ENCODE measurements at regions not wholly inside any gene's neighbourhood (a gene's known extent, or its start where the extent isn't known, plus 50 kb on each side); places are given as distances from the start of the nearest gene placed in this dataset.

DNA sequence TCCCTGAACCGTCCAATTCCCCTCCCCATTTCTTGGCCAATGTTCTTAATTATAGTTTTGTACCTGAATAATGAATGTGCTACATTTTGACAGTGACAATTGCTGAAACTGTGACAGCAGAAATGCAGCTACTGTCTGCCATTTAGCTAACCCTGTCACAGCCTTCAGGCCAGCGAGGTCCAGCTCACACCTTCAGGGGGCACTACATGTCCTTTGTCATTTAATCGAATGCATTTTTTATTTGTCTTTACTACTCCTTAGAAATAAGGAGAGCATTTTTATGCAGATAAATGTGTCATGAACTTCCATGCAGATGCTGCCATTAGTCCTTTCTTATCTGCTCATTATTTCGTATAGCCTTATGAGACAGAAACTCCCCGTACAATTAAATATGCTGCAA is 159.9 kb downstream of the MZT1 start:
- H3K36me3 ChIP-seq (ENCODE audit: control insufficient read depth, insufficient read depth, low read length): no peaks in the 10 kb centered on the region
- no peak for TF ChIP-seq EZH2 (IDR thresholded peaks at IDR 0.05; ENCODE audit: low read length, missing control alignments)
- TF ChIP-seq, protein P1, sequence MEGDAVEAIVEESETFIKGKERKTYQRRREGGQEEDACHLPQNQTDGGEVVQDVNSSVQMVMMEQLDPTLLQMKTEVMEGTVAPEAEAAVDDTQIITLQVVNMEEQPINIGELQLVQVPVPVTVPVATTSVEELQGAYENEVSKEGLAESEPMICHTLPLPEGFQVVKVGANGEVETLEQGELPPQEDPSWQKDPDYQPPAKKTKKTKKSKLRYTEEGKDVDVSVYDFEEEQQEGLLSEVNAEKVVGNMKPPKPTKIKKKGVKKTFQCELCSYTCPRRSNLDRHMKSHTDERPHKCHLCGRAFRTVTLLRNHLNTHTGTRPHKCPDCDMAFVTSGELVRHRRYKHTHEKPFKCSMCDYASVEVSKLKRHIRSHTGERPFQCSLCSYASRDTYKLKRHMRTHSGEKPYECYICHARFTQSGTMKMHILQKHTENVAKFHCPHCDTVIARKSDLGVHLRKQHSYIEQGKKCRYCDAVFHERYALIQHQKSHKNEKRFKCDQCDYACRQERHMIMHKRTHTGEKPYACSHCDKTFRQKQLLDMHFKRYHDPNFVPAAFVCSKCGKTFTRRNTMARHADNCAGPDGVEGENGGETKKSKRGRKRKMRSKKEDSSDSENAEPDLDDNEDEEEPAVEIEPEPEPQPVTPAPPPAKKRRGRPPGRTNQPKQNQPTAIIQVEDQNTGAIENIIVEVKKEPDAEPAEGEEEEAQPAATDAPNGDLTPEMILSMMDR (conservative IDR thresholded peaks at IDR 0.05 in 1 of 2, IDR thresholded peaks at IDR 0.05 in 1 of 2; ENCODE audit: low read depth in 1 of 2, low read length in 2 of 2): no peak

DNA sequence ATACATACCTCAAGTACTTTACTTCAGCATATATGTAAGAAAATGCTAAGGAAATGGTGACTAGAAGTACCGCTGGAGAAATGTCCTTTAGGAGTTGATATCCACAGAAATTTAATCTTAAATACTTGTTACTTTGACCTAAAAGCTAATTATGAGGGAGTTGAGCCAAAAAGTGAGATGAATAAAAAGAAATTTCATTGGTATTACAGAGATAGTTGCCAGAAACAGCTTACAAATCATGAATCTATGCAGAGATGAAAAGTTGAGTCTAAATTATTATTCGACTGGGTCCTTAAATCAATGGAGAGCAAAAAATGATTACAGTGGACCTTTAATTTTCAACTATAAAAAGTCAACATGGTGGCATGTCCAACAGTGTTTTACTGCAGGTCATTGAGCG is 160.9 kb downstream of the MZT1 start:
- no peak overlapping the region for H3K4me2 ChIP-seq (ENCODE audit: extremely low read depth, insufficient read depth, low read length)
- no peak overlapping the region for H2AFZ ChIP-seq (ENCODE audit: low read length)
- no peaks in the 10 kb centered on the region for H4K20me1 ChIP-seq (ENCODE audit: control insufficient read depth, extremely low read depth, insufficient read depth, low read length)
- TF ChIP-seq EZH2 (IDR thresholded peaks at IDR 0.05; ENCODE audit: low read length, missing control alignments): no peak
- TF ChIP-seq, protein P1 (conservative IDR thresholded peaks at IDR 0.05 in 1 of 2, IDR thresholded peaks at IDR 0.05 in 1 of 2; ENCODE audit: low read depth in 1 of 2, low read length in 2 of 2): no peak
- no peak overlapping the region for H3K27ac ChIP-seq (ENCODE audit: insufficient read depth, low read length)
- no peaks in the 10 kb centered on the region for H3K27me3 ChIP-seq (ENCODE audit: control insufficient read depth, insufficient read depth, low read length)
- H3K79me2 ChIP-seq (ENCODE audit: control insufficient read depth, insufficient read depth, low read length): no peaks in the 10 kb centered on the region
- H3K4me3 ChIP-seq (replicated peaks in 1 of 4; ENCODE audit: control extremely low read depth in 1 of 4, insufficient read depth in 1 of 4, low read depth in 3 of 4, low read length in 4 of 4): no peak overlapping the region
- no peak for DNase-seq (ENCODE audit: low read depth in 2 of 2)
- H3K9ac ChIP-seq (ENCODE audit: insufficient read depth, low read length): no peak overlapping the region
- no peaks in the 10 kb centered on the region for H3K4me1 ChIP-seq (ENCODE audit: control insufficient read depth, extremely low read depth, insufficient read depth, low read length)
- H3K36me3 ChIP-seq (ENCODE audit: control insufficient read depth, insufficient read depth, low read length): no peaks in the 10 kb centered on the region
- no peaks in the 10 kb centered on the region for H3K9me3 ChIP-seq (ENCODE audit: control insufficient read depth, insufficient read depth, low read depth, low read length)

More for the DNA sequence above, 159.9 kb downstream of the MZT1 start:
- Histone ChIP-seq H2AFZ (ENCODE audit: low read length) (no peak overlapping the region), H3K9ac (ENCODE audit: insufficient read depth, low read length) (no peak overlapping the region), H3K4me1 (ENCODE audit: control insufficient read depth, extremely low read depth, insufficient read depth, low read length) (no peaks in the 10 kb centered on the region), H3K79me2 (ENCODE audit: control insufficient read depth, insufficient read depth, low read length) (no peaks in the 10 kb centered on the region), H3K27me3 (ENCODE audit: control insufficient read depth, insufficient read depth, low read length) (no peaks in the 10 kb centered on the region), H4K20me1 (ENCODE audit: control insufficient read depth, extremely low read depth, insufficient read depth, low read length) (no peaks in the 10 kb centered on the region), H3K27ac (ENCODE audit: insufficient read depth, low read length) (no peak overlapping the region), H3K4me3 (replicated peaks in 1 of 4; ENCODE audit: control extremely low read depth in 1 of 4, insufficient read depth in 1 of 4, low read depth in 3 of 4, low read length in 4 of 4) (no peak overlapping the region), H3K9me3 (ENCODE audit: control insufficient read depth, insufficient read depth, low read depth, low read length) (no peaks in the 10 kb centered on the region), H3K4me2 (ENCODE audit: extremely low read depth, insufficient read depth, low read length) (no peak overlapping the region)
- DNase-seq (ENCODE audit: low read depth in 2 of 2): no peak

DNA sequence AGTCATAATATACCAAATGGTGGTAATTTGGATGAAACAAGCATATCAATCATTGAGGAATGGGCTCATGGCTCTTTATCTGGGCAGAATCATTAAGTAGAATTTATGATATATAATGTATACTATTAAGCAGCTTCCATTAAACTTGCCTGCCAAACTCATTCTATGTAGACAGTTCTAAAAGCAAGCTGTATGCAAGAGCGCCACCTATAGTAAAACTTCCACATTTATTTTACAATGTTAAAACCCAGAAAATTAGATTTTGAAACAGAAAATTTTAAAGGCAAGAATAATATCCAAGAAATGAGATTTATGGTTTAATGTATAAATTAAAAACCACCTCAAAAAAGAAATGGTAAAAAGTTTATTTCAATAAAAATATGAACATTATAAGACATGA is 161.5 kb downstream of the MZT1 start:
- Histone ChIP-seq H3K36me3 (ENCODE audit: control insufficient read depth, insufficient read depth, low read length) (no peaks in the 10 kb centered on the region), H3K27ac (ENCODE audit: insufficient read depth, low read length) (no peak overlapping the region), H3K9ac (ENCODE audit: insufficient read depth, low read length) (no peak overlapping the region), H3K9me3 (ENCODE audit: control insufficient read depth, insufficient read depth, low read depth, low read length) (no peaks in the 10 kb centered on the region), H3K79me2 (ENCODE audit: control insufficient read depth, insufficient read depth, low read length) (no peaks in the 10 kb centered on the region), H3K4me1 (ENCODE audit: control insufficient read depth, extremely low read depth, insufficient read depth, low read length) (no peaks in the 10 kb centered on the region), H2AFZ (ENCODE audit: low read length) (no peak overlapping the region), H4K20me1 (ENCODE audit: control insufficient read depth, extremely low read depth, insufficient read depth, low read length) (no peaks in the 10 kb centered on the region), H3K4me2 (ENCODE audit: extremely low read depth, insufficient read depth, low read length) (no peak overlapping the region), H3K4me3 (replicated peaks in 1 of 4; ENCODE audit: control extremely low read depth in 1 of 4, insufficient read depth in 1 of 4, low read depth in 3 of 4, low read length in 4 of 4) (no peak overlapping the region), H3K27me3 (ENCODE audit: control insufficient read depth, insufficient read depth, low read length) (no peaks in the 10 kb centered on the region)
- TF ChIP-seq EZH2 (IDR thresholded peaks at IDR 0.05; ENCODE audit: low read length, missing control alignments): no peak
- TF ChIP-seq, protein P1 (conservative IDR thresholded peaks at IDR 0.05 in 1 of 2, IDR thresholded peaks at IDR 0.05 in 1 of 2; ENCODE audit: low read depth in 1 of 2, low read length in 2 of 2): peak; percentile 45 to 64
- DNase-seq (ENCODE audit: low read depth in 2 of 2): peak in 1 of 2 donors; percentile 61

Measured in fibroblast of lung (primary cell).